ENCODE measurements at regions not wholly inside any gene's neighbourhood (a gene's known extent, or its start where the extent isn't known, plus 50 kb on each side); places are given as distances from the start of the nearest gene placed in this dataset.

DNA sequence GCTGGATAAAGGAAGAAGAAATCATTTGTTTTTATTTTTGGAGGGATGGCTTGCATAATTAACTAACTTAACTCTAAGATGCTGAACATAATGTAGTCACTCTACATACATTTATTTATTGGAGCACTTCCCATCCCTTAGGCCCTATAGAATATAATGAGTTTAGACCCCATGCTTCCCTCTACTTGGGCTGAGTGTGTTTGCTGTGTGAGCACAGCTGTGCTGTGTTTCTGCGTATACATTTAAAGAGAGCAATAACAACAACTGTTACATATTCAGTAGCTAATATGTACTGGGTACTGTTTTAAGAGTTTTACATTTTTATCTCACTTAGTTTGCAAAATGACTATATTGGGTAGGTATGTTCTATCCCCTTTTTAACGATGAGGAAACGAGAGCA lies 736.6 kb upstream of the NRSN1 start:
- POLR2A ChIA-PET (ENCODE audit: unreplicated experiment): no interaction called here
- Histone ChIP-seq H2AK5ac (ENCODE audit: low read depth, low read length) (no peak overlapping the region), H3K79me1 (ENCODE audit: low read depth in 1 of 2, low read length in 2 of 2) (no peaks in the 10 kb centered on the region), H3K27me3 (ENCODE audit: control insufficient read depth, insufficient read depth, low read length) (no peaks in the 10 kb centered on the region), H4K8ac (ENCODE audit: low read depth in 2 of 2, low read length in 2 of 2) (no peak overlapping the region), H3K56ac (ENCODE audit: extremely low read depth, insufficient read depth, low read length) (no peak overlapping the region), H3K4me3 (ENCODE audit: insufficient read depth, low read depth, low read length) (no peak overlapping the region), H2BK20ac (ENCODE audit: low read depth, low read length) (no peak overlapping the region), H3K9ac (ENCODE audit: low read depth, low read length) (no peak overlapping the region), H3K9me3 (ENCODE audit: control insufficient read depth, insufficient read depth, low read length) (no peaks in the 10 kb centered on the region), H3K23ac (ENCODE audit: low read depth, low read length) (no peak overlapping the region), H3K4me1 (ENCODE audit: control insufficient read depth, insufficient read depth, low read length) (no peaks in the 10 kb centered on the region), H3K27ac (ENCODE audit: insufficient read depth, low read length) (no peak overlapping the region), H2BK120ac (ENCODE audit: low read depth, low read length) (no peak overlapping the region), H3K18ac (ENCODE audit: low read depth, low read length) (no peak overlapping the region), H4K91ac (ENCODE audit: insufficient read depth, low read depth, low read length) (no peak overlapping the region), H3K4ac (ENCODE audit: low read depth, low read length) (no peak overlapping the region), H3K4me2 (ENCODE audit: low read depth, low read length) (no peak overlapping the region), H2BK15ac (ENCODE audit: low read depth, low read length) (no peak overlapping the region), H4K5ac (ENCODE audit: low read depth, low read length) (no peak overlapping the region), H3K9me1 (ENCODE audit: insufficient read depth, low read length) (no peaks in the 10 kb centered on the region), H3K14ac (replicated peaks; ENCODE audit: low read depth, low read length) (no peak overlapping the region), H2BK5ac (ENCODE audit: low read depth, low read length, poor library complexity, severe bottlenecking) (no peak overlapping the region), H3K36me3 (ENCODE audit: control insufficient read depth, insufficient read depth, low read length) (no peaks in the 10 kb centered on the region), H2AK9ac (replicated peaks; ENCODE audit: low read depth, low read length, poor library complexity) (no peak overlapping the region), H4K20me1 (ENCODE audit: insufficient read depth, low read length) (no peaks in the 10 kb centered on the region), H2AFZ (replicated peaks; ENCODE audit: low read length, poor library complexity) (no peak overlapping the region)
- no peak for TF ChIP-seq NFE2L2 (IDR thresholded peaks at IDR 0.05; ENCODE audit: low read depth, low read length)
- TF ChIP-seq RFX5 (IDR thresholded peaks at IDR 0.05; ENCODE audit: low read depth, low read length): no peak
- no peak for TF ChIP-seq MXI1 (IDR thresholded peaks at IDR 0.05; ENCODE audit: borderline replicate concordance, low read depth, low read length)
- TF ChIP-seq RCOR1 (IDR thresholded peaks at IDR 0.05; ENCODE audit: insufficient replicate concordance, low read length): no peak
- no peak for TF ChIP-seq POLR2A (IDR thresholded peaks at IDR 0.05; ENCODE audit: low read depth, low read length)
- TF ChIP-seq FOS (IDR thresholded peaks at IDR 0.05; ENCODE audit: low read depth, low read length): no peak
- no peak for TF ChIP-seq MAFK (IDR thresholded peaks at IDR 0.05; ENCODE audit: low read depth, low read length)
- no peak for TF ChIP-seq BHLHE40 (IDR thresholded peaks at IDR 0.05; ENCODE audit: low read depth, low read length)
- TF ChIP-seq, protein P1, sequence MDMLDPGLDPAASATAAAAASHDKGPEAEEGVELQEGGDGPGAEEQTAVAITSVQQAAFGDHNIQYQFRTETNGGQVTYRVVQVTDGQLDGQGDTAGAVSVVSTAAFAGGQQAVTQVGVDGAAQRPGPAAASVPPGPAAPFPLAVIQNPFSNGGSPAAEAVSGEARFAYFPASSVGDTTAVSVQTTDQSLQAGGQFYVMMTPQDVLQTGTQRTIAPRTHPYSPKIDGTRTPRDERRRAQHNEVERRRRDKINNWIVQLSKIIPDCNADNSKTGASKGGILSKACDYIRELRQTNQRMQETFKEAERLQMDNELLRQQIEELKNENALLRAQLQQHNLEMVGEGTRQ (IDR thresholded peaks at IDR 0.05; ENCODE audit: low read depth, low read length): no peak
- TF ChIP-seq MAZ (IDR thresholded peaks at IDR 0.05; ENCODE audit: borderline replicate concordance, low read depth, low read length): no peak
- ATAC-seq (ENCODE audit: low read depth) (no peak), DNase-seq (no peak)
- intact Hi-C loops (cut with micrococcal nuclease): no loop called here
- no TSS peak for BruUV-seq (replicated peaks)
- dilution Hi-C loops (cut with HindIII; ENCODE audit: low sequenced_read_pairs, unreplicated experiment): no loop called here
- in situ Hi-C loops (cut with MboI; ENCODE audit: low sequenced_read_pairs): no loop called here
- no CpG with 5 or more reads among the region's 3 CpGs for WGBS, 2 experiments (ENCODE audit: extremely low coverage in 2 of 2, insufficient read length in 1 of 2)
- CTCF ChIA-PET: interaction anchor here (0.5 to 0.8 kb wide), 2 partner anchors 15 to 655 kb away, joined by 3 to 4 read pairs; no protein-coding TSS in a partner anchor
